ENCODE measurements at regions not wholly inside any gene's neighbourhood (a gene's known extent, or its start where the extent isn't known, plus 50 kb on each side); places are given as distances from the start of the nearest gene placed in this dataset.

GRCh38 chr5:107211630-107212029 is 459.1 kb downstream of the EFNA5 start:
- Histone ChIP-seq H3K9ac (ENCODE audit: low read depth, low read length) (no peak overlapping the region), H3K4me3 (ENCODE audit: low read length) (no peak overlapping the region), H3K4me1 (ENCODE audit: control insufficient read depth, insufficient read depth, low read length) (peaks cover 5% of the 10 kb centered on the region)

GRCh38 chr5:107208867-107209266 is 461.9 kb downstream of the EFNA5 start:
- H3K4me2 ChIP-seq (ENCODE audit: low read length), result no peak overlapping the region
- no peaks in the 10 kb centered on the region for H3K27me3 ChIP-seq (ENCODE audit: control insufficient read depth, insufficient read depth, low read length)
- no peaks in the 10 kb centered on the region for H3K36me3 ChIP-seq (ENCODE audit: insufficient read depth, low read length)
- no peaks in the 10 kb centered on the region for H3K9me3 ChIP-seq (replicated peaks; ENCODE audit: low read length)
- no peak overlapping the region for H3K4me3 ChIP-seq (ENCODE audit: low read length)
- no peak overlapping the region for H3K9ac ChIP-seq (ENCODE audit: low read depth, low read length)
- no peaks in the 10 kb centered on the region for H3K4me1 ChIP-seq (ENCODE audit: control insufficient read depth, insufficient read depth, low read length)

More at GRCh38 chr5:107211630-107212029, 459.1 kb downstream of the EFNA5 start:
- Histone ChIP-seq H3K27me3 (ENCODE audit: control insufficient read depth, insufficient read depth, low read length) (no peaks in the 10 kb centered on the region), H3K9me3 (replicated peaks; ENCODE audit: low read length) (no peaks in the 10 kb centered on the region), H3K36me3 (ENCODE audit: insufficient read depth, low read length) (no peaks in the 10 kb centered on the region), H3K4me2 (ENCODE audit: low read length) (no peak overlapping the region)

- Histone ChIP-seq H3K27me3 (ENCODE audit: control insufficient read depth, insufficient read depth, low read length) (no peaks in the 10 kb centered on the region), H3K9ac (ENCODE audit: low read depth, low read length) (no peak overlapping the region), H3K4me2 (ENCODE audit: low read length) (no peak overlapping the region), H3K36me3 (ENCODE audit: insufficient read depth, low read length) (no peaks in the 10 kb centered on the region), H3K4me1 (ENCODE audit: control insufficient read depth, insufficient read depth, low read length) (no peaks in the 10 kb centered on the region), H3K9me3 (replicated peaks; ENCODE audit: low read length) (no peaks in the 10 kb centered on the region), H3K4me3 (ENCODE audit: low read length) (no peak overlapping the region)
Measured at GRCh38 chr5:107204413-107204812, 466.3 kb downstream of the EFNA5 start.

- Histone ChIP-seq H3K9ac (ENCODE audit: low read depth, low read length) (no peak overlapping the region), H3K4me3 (ENCODE audit: low read length) (no peak overlapping the region), H3K36me3 (ENCODE audit: insufficient read depth, low read length) (no peaks in the 10 kb centered on the region), H3K4me1 (ENCODE audit: control insufficient read depth, insufficient read depth, low read length) (no peaks in the 10 kb centered on the region), H3K27me3 (ENCODE audit: control insufficient read depth, insufficient read depth, low read length) (no peaks in the 10 kb centered on the region), H3K4me2 (ENCODE audit: low read length) (no peak overlapping the region), H3K9me3 (replicated peaks; ENCODE audit: low read length) (no peaks in the 10 kb centered on the region)
Measured at GRCh38 chr5:107203243-107203642, 467.5 kb downstream of the EFNA5 start.

GRCh38 chr5:107199756-107200155 is 471.0 kb downstream of the EFNA5 start:
- Histone ChIP-seq H3K4me3 (ENCODE audit: low read length) (no peak overlapping the region), H3K36me3 (ENCODE audit: insufficient read depth, low read length) (no peaks in the 10 kb centered on the region), H3K4me1 (ENCODE audit: control insufficient read depth, insufficient read depth, low read length) (no peaks in the 10 kb centered on the region), H3K27me3 (ENCODE audit: control insufficient read depth, insufficient read depth, low read length) (no peaks in the 10 kb centered on the region), H3K9ac (ENCODE audit: low read depth, low read length) (no peak overlapping the region), H3K9me3 (replicated peaks; ENCODE audit: low read length) (no peaks in the 10 kb centered on the region), H3K4me2 (ENCODE audit: low read length) (no peak overlapping the region)

- no peak overlapping the region for H3K4me3 ChIP-seq (ENCODE audit: low read length)
- no peak overlapping the region for H3K4me2 ChIP-seq (ENCODE audit: low read length)
- no peaks in the 10 kb centered on the region for H3K36me3 ChIP-seq (ENCODE audit: insufficient read depth, low read length)
- no peaks in the 10 kb centered on the region for H3K4me1 ChIP-seq (ENCODE audit: control insufficient read depth, insufficient read depth, low read length)
- no peaks in the 10 kb centered on the region for H3K9me3 ChIP-seq (replicated peaks; ENCODE audit: low read length)
- no peaks in the 10 kb centered on the region for H3K27me3 ChIP-seq (ENCODE audit: control insufficient read depth, insufficient read depth, low read length)
- H3K9ac ChIP-seq (ENCODE audit: low read depth, low read length), result no peak overlapping the region
Measured at GRCh38 chr5:107196500-107197059, 474.2 kb downstream of the EFNA5 start.

GRCh38 chr5:107195890-107196395 is 474.8 kb downstream of the EFNA5 start:
- Histone ChIP-seq H3K36me3 (ENCODE audit: insufficient read depth, low read length) (no peaks in the 10 kb centered on the region), H3K9ac (ENCODE audit: low read depth, low read length) (no peak overlapping the region), H3K4me1 (ENCODE audit: control insufficient read depth, insufficient read depth, low read length) (no peaks in the 10 kb centered on the region), H3K4me2 (ENCODE audit: low read length) (no peak overlapping the region), H3K27me3 (ENCODE audit: control insufficient read depth, insufficient read depth, low read length) (no peaks in the 10 kb centered on the region), H3K4me3 (ENCODE audit: low read length) (no peak overlapping the region), H3K9me3 (replicated peaks; ENCODE audit: low read length) (no peaks in the 10 kb centered on the region)

GRCh38 chr5:107184871-107185270 is 485.9 kb downstream of the EFNA5 start:
- Histone ChIP-seq H3K27me3 (ENCODE audit: control insufficient read depth, insufficient read depth, low read length) (no peaks in the 10 kb centered on the region), H3K9me3 (replicated peaks; ENCODE audit: low read length) (no peaks in the 10 kb centered on the region), H3K4me2 (ENCODE audit: low read length) (no peak overlapping the region), H3K36me3 (ENCODE audit: insufficient read depth, low read length) (no peaks in the 10 kb centered on the region), H3K4me1 (ENCODE audit: control insufficient read depth, insufficient read depth, low read length) (no peaks in the 10 kb centered on the region), H3K4me3 (ENCODE audit: low read length) (no peak overlapping the region), H3K9ac (ENCODE audit: low read depth, low read length) (no peak overlapping the region)

GRCh38 chr5:107184066-107184465 is 486.7 kb downstream of the EFNA5 start:
- no peaks in the 10 kb centered on the region for H3K4me1 ChIP-seq (ENCODE audit: control insufficient read depth, insufficient read depth, low read length)
- no peak overlapping the region for H3K4me2 ChIP-seq (ENCODE audit: low read length)
- no peak overlapping the region for H3K4me3 ChIP-seq (ENCODE audit: low read length)
- no peaks in the 10 kb centered on the region for H3K9me3 ChIP-seq (replicated peaks; ENCODE audit: low read length)
- H3K9ac ChIP-seq (ENCODE audit: low read depth, low read length), result no peak overlapping the region
- no peaks in the 10 kb centered on the region for H3K36me3 ChIP-seq (ENCODE audit: insufficient read depth, low read length)
- H3K27me3 ChIP-seq (ENCODE audit: control insufficient read depth, insufficient read depth, low read length), result no peaks in the 10 kb centered on the region

GRCh38 chr5:107170620-107171019 is 500.1 kb downstream of the EFNA5 start:
- Histone ChIP-seq H3K9ac (ENCODE audit: low read depth, low read length) (no peak overlapping the region), H3K27me3 (ENCODE audit: control insufficient read depth, insufficient read depth, low read length) (no peaks in the 10 kb centered on the region), H3K4me2 (ENCODE audit: low read length) (no peak overlapping the region), H3K9me3 (replicated peaks; ENCODE audit: low read length) (peaks cover 9% of the 10 kb centered on the region), H3K36me3 (ENCODE audit: insufficient read depth, low read length) (no peaks in the 10 kb centered on the region), H3K4me1 (ENCODE audit: control insufficient read depth, insufficient read depth, low read length) (no peaks in the 10 kb centered on the region), H3K4me3 (ENCODE audit: low read length) (no peak overlapping the region)

- no peak overlapping the region for H3K4me3 ChIP-seq (ENCODE audit: low read length)
- H3K9me3 ChIP-seq (replicated peaks; ENCODE audit: low read length), result peaks cover 9% of the 10 kb centered on the region
- no peaks in the 10 kb centered on the region for H3K36me3 ChIP-seq (ENCODE audit: insufficient read depth, low read length)
- H3K9ac ChIP-seq (ENCODE audit: low read depth, low read length), result no peak overlapping the region
- no peaks in the 10 kb centered on the region for H3K27me3 ChIP-seq (ENCODE audit: control insufficient read depth, insufficient read depth, low read length)
- H3K4me1 ChIP-seq (ENCODE audit: control insufficient read depth, insufficient read depth, low read length), result no peaks in the 10 kb centered on the region
- H3K4me2 ChIP-seq (ENCODE audit: low read length), result no peak overlapping the region
Measured at GRCh38 chr5:107169867-107170266, 500.9 kb downstream of the EFNA5 start.

Measured in skeletal muscle satellite cell (primary cell).